ENCODE measurements at regions not wholly inside any gene's neighbourhood (a gene's known extent, or its start where the extent isn't known, plus 50 kb on each side); places are given as distances from the start of the nearest gene placed in this dataset.

DNA sequence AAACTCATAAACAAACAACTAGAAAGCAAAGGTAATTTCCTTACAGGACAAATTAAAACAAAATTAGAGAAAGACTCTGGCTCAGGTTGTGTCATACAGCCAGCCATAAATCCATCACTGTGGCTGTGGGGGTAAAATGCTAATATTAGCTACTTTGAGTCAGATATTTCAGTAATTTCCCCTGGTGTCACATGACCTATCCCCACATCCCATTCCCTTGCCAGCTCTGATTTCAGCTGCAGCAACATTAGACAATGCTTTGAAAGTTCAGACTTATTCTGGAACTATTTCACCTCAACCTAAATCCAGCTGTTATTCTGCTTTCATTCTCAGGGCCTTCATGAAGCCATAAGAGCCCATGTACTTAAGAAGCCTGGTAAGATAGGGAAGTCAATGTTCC, 55.3 kb downstream of the RPL10L start:
- no peaks in the 10 kb centered on the region for H3K79me2 ChIP-seq (ENCODE audit: insufficient read depth, low read length)
- no peak overlapping the region for H2AFZ ChIP-seq (ENCODE audit: low read length)
- H3K4me3 ChIP-seq (ENCODE audit: insufficient read depth, low read length) = no peak overlapping the region
- no peaks in the 10 kb centered on the region for H3K9me3 ChIP-seq (ENCODE audit: low read depth, low read length)
- H3K4me2 ChIP-seq (ENCODE audit: insufficient read depth, low read length) = no peak overlapping the region
- H3K36me3 ChIP-seq (ENCODE audit: insufficient read depth, low read length) = no peaks in the 10 kb centered on the region
- TF ChIP-seq, protein P1, sequence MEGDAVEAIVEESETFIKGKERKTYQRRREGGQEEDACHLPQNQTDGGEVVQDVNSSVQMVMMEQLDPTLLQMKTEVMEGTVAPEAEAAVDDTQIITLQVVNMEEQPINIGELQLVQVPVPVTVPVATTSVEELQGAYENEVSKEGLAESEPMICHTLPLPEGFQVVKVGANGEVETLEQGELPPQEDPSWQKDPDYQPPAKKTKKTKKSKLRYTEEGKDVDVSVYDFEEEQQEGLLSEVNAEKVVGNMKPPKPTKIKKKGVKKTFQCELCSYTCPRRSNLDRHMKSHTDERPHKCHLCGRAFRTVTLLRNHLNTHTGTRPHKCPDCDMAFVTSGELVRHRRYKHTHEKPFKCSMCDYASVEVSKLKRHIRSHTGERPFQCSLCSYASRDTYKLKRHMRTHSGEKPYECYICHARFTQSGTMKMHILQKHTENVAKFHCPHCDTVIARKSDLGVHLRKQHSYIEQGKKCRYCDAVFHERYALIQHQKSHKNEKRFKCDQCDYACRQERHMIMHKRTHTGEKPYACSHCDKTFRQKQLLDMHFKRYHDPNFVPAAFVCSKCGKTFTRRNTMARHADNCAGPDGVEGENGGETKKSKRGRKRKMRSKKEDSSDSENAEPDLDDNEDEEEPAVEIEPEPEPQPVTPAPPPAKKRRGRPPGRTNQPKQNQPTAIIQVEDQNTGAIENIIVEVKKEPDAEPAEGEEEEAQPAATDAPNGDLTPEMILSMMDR (IDR thresholded peaks at IDR 0.05; ENCODE audit: extremely low read depth, low read depth, low read length) = no peak
- DNase-seq (ENCODE audit: insufficient read length, low spot score, missing footprints) = no peak
- no peaks in the 10 kb centered on the region for H3K27me3 ChIP-seq (ENCODE audit: insufficient read depth, low read length)
- no peak overlapping the region for H3K27ac ChIP-seq (ENCODE audit: low read depth, low read length)
- H4K20me1 ChIP-seq (ENCODE audit: insufficient read depth, low read length) = no peaks in the 10 kb centered on the region
- no peaks in the 10 kb centered on the region for H3K4me1 ChIP-seq (ENCODE audit: insufficient read depth, low read length)

DNA sequence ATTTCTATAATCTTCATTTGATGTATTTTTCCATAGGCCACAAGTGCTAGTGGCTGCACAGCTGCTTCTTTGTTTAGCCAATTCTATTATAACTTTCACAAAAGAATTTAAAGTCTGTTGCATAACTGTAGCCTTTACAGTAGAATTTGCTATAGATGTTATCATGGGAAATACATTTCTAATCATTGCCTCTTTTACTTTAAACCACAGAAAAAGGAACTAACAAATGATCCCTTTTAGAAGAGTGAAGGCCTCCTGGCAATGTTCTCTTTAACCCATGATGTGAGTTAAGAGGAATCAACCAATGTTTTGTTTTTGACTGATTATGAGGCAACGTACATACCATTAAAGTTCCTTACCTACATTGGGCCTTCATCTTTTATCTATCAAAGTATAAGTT, 68.8 kb downstream of the RPL10L start:
- TF ChIP-seq, protein P1 (IDR thresholded peaks at IDR 0.05; ENCODE audit: extremely low read depth, low read depth, low read length) = no peak
- DNase-seq (ENCODE audit: insufficient read length, low spot score, missing footprints) = no peak
- no peaks in the 10 kb centered on the region for H4K20me1 ChIP-seq (ENCODE audit: insufficient read depth, low read length)
- no peaks in the 10 kb centered on the region for H3K27me3 ChIP-seq (ENCODE audit: insufficient read depth, low read length)
- H3K36me3 ChIP-seq (ENCODE audit: insufficient read depth, low read length) = no peaks in the 10 kb centered on the region
- H2AFZ ChIP-seq (ENCODE audit: low read length) = no peak overlapping the region
- no peaks in the 10 kb centered on the region for H3K4me1 ChIP-seq (ENCODE audit: insufficient read depth, low read length)
- no peak overlapping the region for H3K4me2 ChIP-seq (ENCODE audit: insufficient read depth, low read length)
- no peak overlapping the region for H3K27ac ChIP-seq (ENCODE audit: low read depth, low read length)
- H3K4me3 ChIP-seq (ENCODE audit: insufficient read depth, low read length) = no peak overlapping the region
- H3K9me3 ChIP-seq (ENCODE audit: low read depth, low read length) = peaks cover 2% of the 10 kb centered on the region
- no peaks in the 10 kb centered on the region for H3K79me2 ChIP-seq (ENCODE audit: insufficient read depth, low read length)

DNA sequence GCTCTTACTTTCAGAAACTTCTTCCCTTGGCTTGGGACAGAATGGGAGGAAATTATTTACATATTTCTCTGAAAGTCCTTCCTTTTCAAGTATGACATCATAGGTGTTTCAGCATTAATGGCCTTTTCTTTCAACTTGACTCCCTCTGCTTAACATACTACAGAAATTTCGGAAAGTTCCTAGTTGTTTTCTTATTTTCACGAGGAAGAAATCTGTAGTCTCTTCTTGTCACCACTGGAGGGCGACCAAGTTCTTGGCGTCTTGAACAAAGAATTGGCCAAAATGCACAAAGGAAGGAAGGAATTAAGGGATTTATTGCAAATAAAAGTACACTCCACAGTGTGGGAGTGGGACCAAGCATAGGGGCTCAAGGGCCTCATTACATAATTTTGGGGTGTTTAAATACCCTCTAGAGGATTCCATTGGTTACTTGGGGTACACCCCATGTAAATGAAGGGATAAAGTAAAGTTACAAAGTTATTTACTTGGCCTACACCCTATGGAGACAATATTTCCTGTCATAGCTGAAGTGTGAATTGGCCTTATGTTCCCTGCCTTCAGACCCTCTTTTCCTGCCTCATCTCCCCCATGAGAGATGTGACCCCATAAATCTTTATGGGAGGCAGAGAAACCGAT, 70.4 kb downstream of the RPL10L start:
- H3K9me3 ChIP-seq (ENCODE audit: low read depth, low read length) = peaks cover 2% of the 10 kb centered on the region
- H3K36me3 ChIP-seq (ENCODE audit: insufficient read depth, low read length) = no peaks in the 10 kb centered on the region
- H4K20me1 ChIP-seq (ENCODE audit: insufficient read depth, low read length) = no peaks in the 10 kb centered on the region
- H3K79me2 ChIP-seq (ENCODE audit: insufficient read depth, low read length) = no peaks in the 10 kb centered on the region
- H3K4me3 ChIP-seq (ENCODE audit: insufficient read depth, low read length) = no peak overlapping the region
- no peak overlapping the region for H3K27ac ChIP-seq (ENCODE audit: low read depth, low read length)
- TF ChIP-seq, protein P1 (IDR thresholded peaks at IDR 0.05; ENCODE audit: extremely low read depth, low read depth, low read length) = peak; percentile 9
- H3K4me1 ChIP-seq (ENCODE audit: insufficient read depth, low read length) = no peaks in the 10 kb centered on the region
- DNase-seq (ENCODE audit: insufficient read length, low spot score, missing footprints) = peak; percentile 3
- no peak overlapping the region for H2AFZ ChIP-seq (ENCODE audit: low read length)
- H3K4me2 ChIP-seq (ENCODE audit: insufficient read depth, low read length) = no peak overlapping the region
- no peaks in the 10 kb centered on the region for H3K27me3 ChIP-seq (ENCODE audit: insufficient read depth, low read length)

DNA sequence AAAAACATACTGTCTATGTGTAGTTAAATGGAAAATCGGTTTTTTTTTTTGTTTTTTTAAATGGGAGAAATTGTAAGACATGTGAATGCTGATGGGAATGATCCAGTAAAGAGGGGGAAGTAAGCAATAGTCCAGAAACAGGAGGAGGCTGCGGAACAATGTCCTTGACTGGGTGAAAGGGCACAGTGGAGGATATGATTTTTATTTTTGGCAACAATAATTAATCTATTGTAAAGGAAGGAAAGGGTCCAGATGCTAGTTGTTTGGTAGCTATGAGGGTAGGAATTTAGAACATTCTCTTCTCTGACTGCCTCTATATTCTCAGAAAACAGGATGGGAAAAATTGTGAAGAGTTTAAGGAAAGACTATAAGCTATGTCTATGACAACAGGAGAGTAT, 76.6 kb downstream of the RPL10L start:
- Histone ChIP-seq H3K27me3 (ENCODE audit: insufficient read depth, low read length) (no peaks in the 10 kb centered on the region), H3K79me2 (ENCODE audit: insufficient read depth, low read length) (no peaks in the 10 kb centered on the region), H3K4me2 (ENCODE audit: insufficient read depth, low read length) (no peak overlapping the region), H3K27ac (ENCODE audit: low read depth, low read length) (no peak overlapping the region), H4K20me1 (ENCODE audit: insufficient read depth, low read length) (no peaks in the 10 kb centered on the region), H3K4me1 (ENCODE audit: insufficient read depth, low read length) (no peaks in the 10 kb centered on the region), H2AFZ (ENCODE audit: low read length) (no peak overlapping the region), H3K9me3 (ENCODE audit: low read depth, low read length) (no peaks in the 10 kb centered on the region), H3K36me3 (ENCODE audit: insufficient read depth, low read length) (no peaks in the 10 kb centered on the region), H3K4me3 (ENCODE audit: insufficient read depth, low read length) (no peak overlapping the region)
- no peak for DNase-seq (ENCODE audit: insufficient read length, low spot score, missing footprints)
- TF ChIP-seq, protein P1 (IDR thresholded peaks at IDR 0.05; ENCODE audit: extremely low read depth, low read depth, low read length) = no peak
